Spleen (tissue), 11 donors: ENCODE measurements at regions not wholly inside any gene's neighbourhood (a gene's known extent, or its start where the extent isn't known, plus 50 kb on each side); places are given as distances from the start of the nearest gene placed in this dataset.

Experiments
- DNase-seq: peaks from one replicate; pipeline ENCODE4 v3.0.0-alpha.2; 2020
- H3K27ac ChIP-seq, 8 donors: fragments of 200-600 bp; sonication (generic) in 7 of 8; 1 replicate in 4 of 8; 2 replicates in 4 of 8; pipeline versions ENCODE4 v1.5.0 to v1.8.0; 2016 to 2021; ENCODE audit warnings: inconsistent platforms in 4 of 8, mild to moderate bottlenecking in 4 of 8, moderate library complexity in 1 of 8
- H3K27me3 ChIP-seq, 7 donors: fragments of 200-600 bp; sonication (generic) in 6 of 7; replicated peaks in 1 of 7; 1 replicate in 4 of 7; 2 replicates in 3 of 7; pipeline versions ENCODE4 v1.5.0 to v1.8.0; 2016 to 2021; ENCODE audit warnings: inconsistent platforms in 3 of 7, mild to moderate bottlenecking in 1 of 7
- H3K36me3 ChIP-seq, 6 donors: fragments of 200-600 bp; sonication (generic) in 5 of 6; 1 replicate in 4 of 6; 2 replicates in 2 of 6; pipeline versions ENCODE4 v1.5.0 to v1.8.0; 2016 to 2021; ENCODE audit warnings: inconsistent platforms in 2 of 6
- H3K4me1 ChIP-seq, 6 donors: fragments of 200-600 bp; sonication (generic) in 5 of 6; 1 replicate in 3 of 6; 2 replicates in 3 of 6; pipeline versions ENCODE4 v1.5.0 to v1.8.0; 2016 to 2021; ENCODE audit warnings: inconsistent platforms in 3 of 6
- H3K4me3 ChIP-seq, 8 donors: fragments of 200-600 bp; sonication (generic) in 7 of 8; 1 replicate in 4 of 8; 2 replicates in 4 of 8; pipeline versions ENCODE4 v1.5.0 to v1.8.0; 2016 to 2021; ENCODE audit warnings: inconsistent platforms in 4 of 8, mild to moderate bottlenecking in 4 of 8, moderate library complexity in 2 of 8
- H3K9me3 ChIP-seq, 8 donors: fragments of 200-600 bp; sonication (generic) in 7 of 8; 1 replicate in 4 of 8; 2 replicates in 4 of 8; pipeline versions ENCODE4 v1.5.0 to v1.8.0; 2016 to 2021; ENCODE audit warnings: inconsistent platforms in 4 of 8
- POLR2A ChIP-seq, 3 donors: fragments of 450-650 bp; IDR thresholded peaks; one replicate each; pipeline ENCODE4 v1.5.1; 2017; ENCODE audit warnings: antibody characterized with exemption in 3 of 3, mild to moderate bottlenecking in 1 of 3
- POLR2AphosphoS5 ChIP-seq, 3 donors: sonication (generic); formaldehyde crosslinking; IDR thresholded peaks; one replicate each; pipeline ENCODE4 v1.5.1; 2017; ENCODE audit warnings: antibody characterized with exemption in 3 of 3
- WGBS, 5 donors: extraction: QIAGEN DNeasy Blood & Tissue Kit in 3 of 5; methylation state at CpG; one replicate each; pipeline versions ENCODE4 v1.1.5 to v1.1.7; 2013 to 2018; 5-methylcytosine and 5-hydroxymethylcytosine counted together
- intact Hi-C: fragments of 100-400 bp; cut with DNase I; formaldehyde crosslinking; loops from one replicate; pipeline ENCODE4 v1.15.0; 2023; ENCODE audit warnings: low total_unique reads
- TF ChIP-seq, protein P1 (sequence below), 11 experiments: fragments of 200-600 bp in 7 of 11; fragments of 450-650 bp in 4 of 11; sonication (generic) in 4 of 11; IDR thresholded peaks in 8 of 11; conservative IDR thresholded peaks in 3 of 11; 1 replicate in 7 of 11; 2 replicates in 4 of 11; pipeline versions ENCODE4 v1.4.0 to v1.8.0; 2016 to 2021; ENCODE audit warnings: antibody characterized with exemption in 11 of 11, inconsistent platforms in 4 of 11, mild to moderate bottlenecking in 1 of 11
- donor health status: healthy with polysubstance abuse.
- donor health status: DM: no; HTN: no; CAD: no; lungs with moderate emphysema.
- donor health status: DM: no; HTN: no; CAD: no.
- donor health status: Bipolar disorder and iron deficiency.
- donor health status: healthy.
- donor health status: DM: no; HTN: no; CAD: no.
- donor health status: DM: yes; HTN: yes; CAD: no.

- DNase-seq = no peak
- Histone ChIP-seq H3K27me3 (no peaks in the 10 kb centered on the region), H3K4me3 (no peak overlapping the region), H3K4me1 (peaks cover 0 to 1% (median 0%) of the 10 kb centered on the region in 6 donors), H3K27ac (no peak overlapping the region), H3K9me3 (peaks cover 0 to 4% (median 0%) of the 10 kb centered on the region in 8 donors), H3K36me3 (no peaks in the 10 kb centered on the region)
- intact Hi-C loops = no loop called here
- 70 to 93% (median 84%) methylated on average over 4 of the region's 4 CpGs for WGBS, 5 donors
- TF ChIP-seq, protein P1, sequence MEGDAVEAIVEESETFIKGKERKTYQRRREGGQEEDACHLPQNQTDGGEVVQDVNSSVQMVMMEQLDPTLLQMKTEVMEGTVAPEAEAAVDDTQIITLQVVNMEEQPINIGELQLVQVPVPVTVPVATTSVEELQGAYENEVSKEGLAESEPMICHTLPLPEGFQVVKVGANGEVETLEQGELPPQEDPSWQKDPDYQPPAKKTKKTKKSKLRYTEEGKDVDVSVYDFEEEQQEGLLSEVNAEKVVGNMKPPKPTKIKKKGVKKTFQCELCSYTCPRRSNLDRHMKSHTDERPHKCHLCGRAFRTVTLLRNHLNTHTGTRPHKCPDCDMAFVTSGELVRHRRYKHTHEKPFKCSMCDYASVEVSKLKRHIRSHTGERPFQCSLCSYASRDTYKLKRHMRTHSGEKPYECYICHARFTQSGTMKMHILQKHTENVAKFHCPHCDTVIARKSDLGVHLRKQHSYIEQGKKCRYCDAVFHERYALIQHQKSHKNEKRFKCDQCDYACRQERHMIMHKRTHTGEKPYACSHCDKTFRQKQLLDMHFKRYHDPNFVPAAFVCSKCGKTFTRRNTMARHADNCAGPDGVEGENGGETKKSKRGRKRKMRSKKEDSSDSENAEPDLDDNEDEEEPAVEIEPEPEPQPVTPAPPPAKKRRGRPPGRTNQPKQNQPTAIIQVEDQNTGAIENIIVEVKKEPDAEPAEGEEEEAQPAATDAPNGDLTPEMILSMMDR (IDR thresholded peaks at IDR 0.05 in 8 of 11, conservative IDR thresholded peaks at IDR 0.05 in 3 of 11) = no peak
- no peak for TF ChIP-seq POLR2AphosphoS5 (IDR thresholded peaks at IDR 0.05)
- TF ChIP-seq POLR2A (IDR thresholded peaks at IDR 0.05) = no peak
Measured at GRCh38 chr1:229076195-229076594, 194.7 kb upstream of the RAB4A start.

GRCh38 chr1:229079016-229079595 lies 191.8 kb upstream of the RAB4A start:
- no peak for DNase-seq
- no peaks in the 10 kb centered on the region for H3K36me3 ChIP-seq
- WGBS, 5 donors = 73 to 85% (median 81%) methylated on average over 2 of the region's 2 CpGs
- peaks cover 0 to 27% (median 23%) of the 10 kb centered on the region in 8 donors for H3K9me3 ChIP-seq
- H3K27ac ChIP-seq = no peak overlapping the region
- no peaks in the 10 kb centered on the region for H3K4me1 ChIP-seq
- H3K4me3 ChIP-seq = no peak overlapping the region
- intact Hi-C loops = no loop called here
- TF ChIP-seq, protein P1 (IDR thresholded peaks at IDR 0.05 in 8 of 11, conservative IDR thresholded peaks at IDR 0.05 in 3 of 11) = no peak
- TF ChIP-seq POLR2A (IDR thresholded peaks at IDR 0.05) (no peak), POLR2AphosphoS5 (IDR thresholded peaks at IDR 0.05) (no peak)
- H3K27me3 ChIP-seq = no peaks in the 10 kb centered on the region

- Histone ChIP-seq H3K9me3 (peaks cover 0 to 27% (median 23%) of the 10 kb centered on the region in 8 donors), H3K27me3 (no peaks in the 10 kb centered on the region), H3K4me1 (no peaks in the 10 kb centered on the region), H3K27ac (no peak overlapping the region), H3K4me3 (no peak overlapping the region), H3K36me3 (no peaks in the 10 kb centered on the region)
- TF ChIP-seq, protein P1 (IDR thresholded peaks at IDR 0.05 in 8 of 11, conservative IDR thresholded peaks at IDR 0.05 in 3 of 11) = no peak
- DNase-seq = no peak
- intact Hi-C loops = no loop called here
- 94 to 99% (median 96%) methylated on average over 2 of the region's 2 CpGs for WGBS, 5 donors
Measured at GRCh38 chr1:229080361-229080760, 190.6 kb upstream of the RAB4A start.

GRCh38 chr1:229085291-229085690 lies 185.6 kb upstream of the RAB4A start:
- WGBS, 5 donors = 67 to 91% (median 86%) methylated on average over 1 of the region's 1 CpG
- no peak for TF ChIP-seq POLR2A (IDR thresholded peaks at IDR 0.05)
- TF ChIP-seq, protein P1 (IDR thresholded peaks at IDR 0.05 in 8 of 11, conservative IDR thresholded peaks at IDR 0.05 in 3 of 11) = no peak
- Histone ChIP-seq H3K4me1 (no peaks in the 10 kb centered on the region), H3K27me3 (peaks cover 0 to 5% (median 0%) of the 10 kb centered on the region in 7 donors), H3K36me3 (no peaks in the 10 kb centered on the region), H3K27ac (no peak overlapping the region), H3K4me3 (no peak overlapping the region), H3K9me3 (peaks cover 0 to 27% (median 23%) of the 10 kb centered on the region in 8 donors)
- intact Hi-C loops = no loop called here
- no peak for DNase-seq
